ENCODE measurements at regions not wholly inside any gene's neighbourhood (a gene's known extent, or its start where the extent isn't known, plus 50 kb on each side); places are given as distances from the start of the nearest gene placed in this dataset.
"Not testable (repeated sequence)": the region's sequence is repeated elsewhere in the genome, so short reads cannot be mapped to it uniquely, and the experiment has no call there.

DNA sequence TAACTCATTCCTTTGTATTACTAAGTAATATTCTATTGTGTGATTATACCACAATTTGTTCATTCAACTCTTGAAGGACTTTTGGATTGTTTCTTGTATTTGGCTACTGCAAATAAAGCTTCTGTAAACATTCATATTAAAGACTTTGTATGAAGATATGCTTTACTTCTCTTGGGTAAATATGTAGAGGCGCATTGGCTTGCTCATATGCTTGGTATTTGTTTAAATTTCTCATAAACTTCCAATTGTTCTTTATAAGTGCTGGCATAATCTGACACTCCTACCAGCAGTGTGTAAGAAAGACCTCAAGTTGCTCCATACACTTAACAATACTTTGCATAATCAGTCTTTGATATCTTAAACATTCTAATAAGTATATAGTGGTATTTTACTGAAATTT is 792.8 kb upstream of the LRRTM1 start:
- no peak for DNase-seq (ENCODE audit: low read depth in 2 of 2)

DNA sequence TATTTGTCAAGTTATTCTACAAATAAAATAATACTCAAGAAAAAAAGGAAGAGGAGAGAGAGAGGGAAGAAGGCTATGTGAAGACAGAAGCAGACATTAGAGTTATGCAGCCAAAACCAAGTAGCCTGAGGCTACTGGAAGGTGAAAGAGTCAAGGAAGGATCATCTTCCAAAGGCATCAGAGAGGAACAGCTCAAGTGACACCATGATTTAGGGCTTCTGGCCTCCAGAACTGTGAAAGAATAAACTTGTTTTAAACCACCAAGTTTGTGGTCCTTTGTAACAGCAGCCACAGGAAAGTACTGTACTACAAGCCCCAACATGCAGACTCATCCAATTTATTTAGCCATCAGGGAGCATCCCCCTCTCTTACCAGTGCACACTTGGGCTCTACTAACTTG is 788.5 kb upstream of the LRRTM1 start:
- DNase-seq (ENCODE audit: low read depth in 2 of 2) = no peak

DNA sequence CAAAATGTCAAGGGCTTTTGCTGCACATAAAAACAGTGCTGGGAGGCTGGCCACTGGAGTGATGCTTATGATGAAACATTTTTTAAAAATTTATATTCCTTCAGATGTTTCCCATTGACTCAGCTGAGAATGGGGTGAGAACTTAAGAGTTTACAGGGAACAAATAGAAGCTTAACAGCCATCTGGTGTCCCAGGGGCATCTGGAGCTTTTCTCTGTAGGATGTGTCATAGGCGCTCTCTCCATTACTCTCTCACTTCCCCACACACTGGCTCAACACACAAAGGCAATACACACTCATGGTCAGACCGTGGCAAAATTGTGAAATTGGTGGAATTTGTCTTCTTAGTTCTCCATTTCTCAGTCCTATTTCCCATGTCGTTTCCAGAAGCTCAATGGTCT is 783.1 kb upstream of the LRRTM1 start:
- DNase-seq (ENCODE audit: low read depth in 2 of 2) = no peak

DNA sequence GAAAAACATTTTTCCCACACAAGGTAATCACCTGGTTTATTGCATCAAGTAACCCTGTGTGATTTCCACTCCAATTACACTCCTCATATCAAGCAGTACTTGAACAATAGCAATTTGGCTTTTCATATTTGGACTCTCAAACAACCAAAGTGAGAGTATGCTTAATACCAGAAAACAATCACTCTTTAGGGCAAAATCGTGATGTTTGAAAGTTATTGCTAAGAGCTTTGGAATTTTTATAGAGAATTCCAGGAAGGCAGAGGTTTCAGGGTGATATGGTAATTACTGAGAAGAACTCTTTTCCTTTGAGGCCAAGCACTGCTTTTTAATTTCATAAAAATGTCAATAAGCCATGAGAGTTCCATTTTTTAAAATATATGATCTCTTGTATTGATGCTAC is 779.5 kb upstream of the LRRTM1 start:
- DNase-seq (ENCODE audit: low read depth in 2 of 2) = no peak

DNA sequence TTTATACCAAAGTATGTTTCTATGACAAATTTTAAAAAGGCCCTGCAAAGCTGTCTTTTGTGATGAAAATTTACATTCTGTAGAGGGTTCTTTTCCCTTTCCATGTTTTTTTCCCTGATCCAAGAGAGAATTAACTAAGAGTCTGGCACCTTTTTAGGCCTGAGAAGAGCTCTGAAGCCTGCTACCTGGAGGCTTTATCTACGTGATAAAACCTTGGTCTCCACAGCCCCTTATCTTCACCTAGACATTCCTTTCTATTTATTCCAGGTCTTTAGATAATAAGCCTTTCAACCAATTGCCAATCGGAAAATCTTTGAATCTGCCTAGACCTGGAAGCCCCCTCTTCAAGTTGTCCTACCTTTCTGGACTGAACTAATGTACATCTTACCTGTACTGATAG is 774.1 kb upstream of the LRRTM1 start:
- no peak for DNase-seq (ENCODE audit: low read depth in 2 of 2)

DNA sequence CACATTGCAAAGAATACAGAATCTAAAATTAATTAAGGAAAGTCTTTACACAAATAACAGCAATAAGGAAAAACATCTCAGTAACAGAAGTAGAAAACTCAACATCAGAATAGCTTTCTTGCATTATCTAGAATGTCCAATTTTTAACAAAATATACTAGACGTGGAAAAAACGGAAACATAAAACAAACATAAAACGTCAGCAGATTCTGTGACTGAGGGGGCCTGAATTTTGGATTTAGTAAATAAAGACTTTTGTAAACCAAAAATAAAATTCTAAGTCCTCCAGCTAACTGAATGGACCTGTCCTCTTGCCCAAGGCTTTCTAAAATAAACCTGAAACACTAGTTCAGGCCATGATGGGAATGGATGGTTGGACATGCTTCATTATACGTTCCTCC is 773.5 kb upstream of the LRRTM1 start:
- DNase-seq (ENCODE audit: low read depth in 2 of 2) = no peak

DNA sequence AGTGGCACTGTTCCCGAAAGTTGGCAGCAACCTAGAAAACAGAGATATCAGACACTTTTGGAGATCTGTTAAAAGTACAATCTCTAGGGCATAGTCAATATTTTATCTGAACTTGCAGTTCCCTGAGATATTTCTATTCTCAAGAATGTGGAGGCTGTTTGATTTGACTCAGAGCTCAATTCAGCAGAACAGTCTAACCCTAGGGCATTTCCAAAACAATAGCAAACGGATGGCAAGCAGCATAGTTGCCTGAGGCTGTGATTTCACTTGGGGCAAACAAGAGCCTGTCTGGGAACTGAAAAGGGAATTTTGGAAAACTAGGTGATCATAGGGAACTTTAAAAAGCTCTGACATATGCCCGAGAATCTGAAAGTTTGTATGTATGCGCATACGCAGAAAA is 772.8 kb upstream of the LRRTM1 start:
- no peak for DNase-seq (ENCODE audit: low read depth in 2 of 2)

DNA sequence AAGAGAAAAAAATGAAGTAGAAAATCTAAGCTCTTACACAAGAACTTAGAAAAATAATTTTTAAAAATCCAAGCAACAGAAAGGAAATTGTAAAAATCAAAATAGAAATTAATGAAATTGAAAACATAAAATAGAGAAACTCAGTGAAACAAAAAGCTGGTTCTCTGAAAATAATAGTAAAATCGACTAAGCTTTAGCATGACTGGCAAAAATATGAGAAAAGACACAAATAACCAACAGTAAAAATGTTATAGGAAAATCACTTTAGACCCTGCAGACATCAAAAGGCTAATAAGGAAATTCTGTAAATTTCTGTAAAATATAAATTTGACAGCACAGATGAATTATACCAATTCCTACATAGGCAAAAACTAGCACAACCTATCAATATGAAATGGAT is 768.9 kb upstream of the LRRTM1 start:
- no peak for DNase-seq (ENCODE audit: low read depth in 2 of 2)

DNA sequence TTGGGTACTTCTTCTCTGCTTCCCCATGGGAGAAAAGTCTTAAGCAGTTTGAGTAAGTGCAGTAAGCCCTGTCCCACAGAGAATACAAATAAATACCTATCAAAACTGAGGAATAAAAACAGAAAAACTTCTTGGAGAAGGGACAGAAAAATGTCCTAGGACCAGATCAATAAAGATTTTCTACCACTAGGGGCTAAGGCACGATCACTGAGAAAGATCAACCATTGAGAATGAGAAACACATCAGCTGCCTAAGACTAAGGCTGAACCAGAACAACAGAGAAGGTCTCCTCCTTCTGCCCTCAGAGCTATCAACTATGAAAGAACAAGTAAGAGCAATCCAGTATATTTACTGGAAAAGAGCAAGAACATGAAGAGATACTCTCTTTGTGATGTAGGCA is 763.6 kb upstream of the LRRTM1 start:
- DNase-seq (ENCODE audit: low read depth in 2 of 2) = no peak

DNA sequence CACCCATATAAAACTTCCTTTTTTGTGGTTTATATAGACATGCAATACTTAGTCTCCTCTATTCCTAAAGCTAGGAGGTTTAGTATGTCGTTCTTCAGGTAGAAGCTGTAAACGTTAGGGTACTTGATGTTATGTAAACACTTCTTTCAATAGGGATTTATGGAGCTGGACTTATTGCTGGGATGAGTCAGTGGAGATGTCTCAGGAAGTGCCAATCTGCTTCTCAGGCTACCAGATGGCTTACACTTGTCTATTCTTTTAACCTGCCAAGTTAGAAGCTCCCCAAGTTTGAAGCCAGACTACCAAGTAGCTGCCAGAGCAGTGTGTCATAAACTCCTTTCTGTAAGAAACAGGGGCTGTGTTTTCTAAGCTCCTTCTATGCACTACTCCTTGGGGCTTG is 756.5 kb upstream of the LRRTM1 start:
- no peak for DNase-seq (ENCODE audit: low read depth in 2 of 2)

DNA sequence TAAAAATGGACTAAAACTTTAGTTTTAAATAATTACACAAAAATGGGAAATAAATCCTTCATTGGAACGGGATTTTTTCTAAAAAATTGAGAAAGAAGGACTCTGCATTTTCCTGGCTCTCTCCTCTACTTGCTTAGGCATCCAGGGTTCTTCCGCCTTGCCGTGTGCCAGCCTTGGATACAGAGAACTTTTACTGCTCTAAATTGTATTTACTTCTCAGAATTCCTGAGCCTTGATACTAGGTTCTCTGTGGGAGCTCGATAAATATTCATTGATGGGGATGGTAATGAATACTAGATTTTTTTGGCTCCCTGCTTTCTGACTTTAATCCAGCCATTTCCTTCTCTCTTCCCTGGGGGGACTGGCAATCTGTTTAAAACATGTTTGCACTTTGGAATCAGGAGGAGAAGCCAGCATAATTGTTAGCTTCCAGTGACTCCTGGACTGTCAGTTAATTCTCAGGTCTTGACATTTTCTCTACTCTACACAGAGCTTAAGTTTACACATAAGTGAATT is 746.1 kb upstream of the LRRTM1 start:
- DNase-seq (ENCODE audit: low read depth in 2 of 2) = no peak

DNA sequence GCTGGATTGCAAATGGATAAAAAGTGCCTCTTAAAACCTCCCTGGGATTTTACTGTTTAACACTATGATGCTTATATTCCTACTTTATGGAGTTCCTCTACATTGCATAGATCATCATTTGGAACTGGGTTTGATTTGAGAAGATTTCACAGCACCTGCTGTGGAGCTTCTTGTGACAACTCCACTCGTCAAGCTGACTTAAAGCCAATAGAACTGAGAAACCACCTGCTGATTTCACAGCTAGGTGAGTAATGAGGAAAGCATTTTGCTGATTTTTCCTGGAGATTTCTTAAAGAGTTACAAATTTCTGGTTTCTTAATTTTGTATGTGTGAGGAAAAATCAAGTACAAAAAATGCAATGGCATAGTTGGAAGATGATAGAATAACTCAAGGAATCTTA is 739.1 kb upstream of the LRRTM1 start:
- no peak for DNase-seq (ENCODE audit: low read depth in 2 of 2)

DNA sequence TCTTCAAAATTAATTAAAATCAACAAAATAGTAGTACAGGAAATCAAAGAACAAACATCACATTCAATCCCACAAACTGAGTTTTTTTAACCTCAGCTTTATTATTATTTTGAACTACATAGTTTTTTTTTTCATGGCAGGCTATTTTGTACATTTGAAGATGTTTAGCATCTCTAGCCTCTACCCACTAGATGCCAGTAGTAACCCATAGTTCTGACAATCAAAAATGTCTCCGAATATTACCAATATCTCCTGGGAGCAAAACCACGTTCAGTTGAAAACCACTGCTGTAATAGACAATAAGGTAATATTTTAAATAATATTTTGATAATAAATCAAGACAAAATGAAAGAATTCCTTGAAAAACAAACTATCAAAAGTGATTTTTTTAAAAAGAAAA is 702.6 kb upstream of the LRRTM1 start:
- no peak for DNase-seq (ENCODE audit: low read depth in 2 of 2)

DNA sequence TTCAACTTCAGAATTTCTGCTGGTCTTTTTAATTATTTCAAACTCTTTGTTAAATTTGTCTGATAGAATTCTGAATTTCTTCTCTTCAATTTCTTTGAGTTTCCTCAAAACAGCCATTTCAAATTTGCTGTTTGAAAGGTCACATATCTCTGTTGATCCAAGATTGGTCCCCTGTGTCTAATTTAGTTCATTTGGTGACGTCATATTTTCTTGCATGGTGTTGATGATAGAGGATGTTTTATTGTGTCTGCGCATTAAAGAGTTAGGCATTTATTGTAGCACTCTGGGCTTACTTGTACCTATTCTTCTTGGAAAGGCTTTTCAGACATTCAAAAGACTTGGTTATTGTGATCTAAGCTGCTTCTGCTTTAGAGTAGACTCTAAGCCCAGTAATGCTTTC is 698.4 kb upstream of the LRRTM1 start:
- no peak for DNase-seq (ENCODE audit: low read depth in 2 of 2)

DNA sequence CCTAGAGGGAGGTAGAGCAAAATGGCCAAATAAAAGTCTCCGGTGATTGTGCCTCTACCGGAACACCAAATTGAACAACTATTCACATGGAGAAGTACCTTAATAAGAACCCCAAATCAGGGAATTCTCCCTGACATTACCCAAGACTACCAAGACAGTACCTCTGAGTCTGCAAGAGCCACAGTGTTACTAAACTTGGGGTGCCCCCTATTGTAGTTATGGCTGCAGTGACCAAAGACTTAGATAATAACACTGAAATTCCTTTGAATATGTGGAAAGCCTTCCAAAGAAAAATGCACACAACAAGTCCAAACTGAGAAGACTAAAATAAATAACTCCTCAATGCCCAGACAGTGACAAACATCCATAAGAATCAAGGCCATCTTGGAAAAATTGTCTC is 682.9 kb upstream of the LRRTM1 start:
- DNase-seq (ENCODE audit: low read depth in 2 of 2) = no peak

DNA sequence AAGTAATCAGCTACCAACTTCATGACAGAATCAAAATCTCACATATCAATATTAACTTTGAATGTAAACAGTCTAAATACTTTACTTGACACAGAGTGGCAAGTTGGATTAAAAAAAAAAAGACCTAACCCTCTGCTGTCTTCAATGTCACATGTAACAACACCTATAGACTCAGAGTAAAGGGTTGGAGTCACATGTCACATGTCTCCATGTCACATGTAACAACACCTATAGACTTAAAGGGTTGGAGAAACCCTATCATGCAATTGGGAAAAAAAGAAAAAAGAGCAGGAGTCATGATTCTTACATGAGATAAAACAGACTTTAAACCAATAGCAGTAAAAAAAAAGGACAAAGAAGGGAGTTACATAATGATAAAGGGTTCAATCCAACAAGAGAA is 665.3 kb upstream of the LRRTM1 start:
- no peak for DNase-seq (ENCODE audit: low read depth in 2 of 2)

DNA sequence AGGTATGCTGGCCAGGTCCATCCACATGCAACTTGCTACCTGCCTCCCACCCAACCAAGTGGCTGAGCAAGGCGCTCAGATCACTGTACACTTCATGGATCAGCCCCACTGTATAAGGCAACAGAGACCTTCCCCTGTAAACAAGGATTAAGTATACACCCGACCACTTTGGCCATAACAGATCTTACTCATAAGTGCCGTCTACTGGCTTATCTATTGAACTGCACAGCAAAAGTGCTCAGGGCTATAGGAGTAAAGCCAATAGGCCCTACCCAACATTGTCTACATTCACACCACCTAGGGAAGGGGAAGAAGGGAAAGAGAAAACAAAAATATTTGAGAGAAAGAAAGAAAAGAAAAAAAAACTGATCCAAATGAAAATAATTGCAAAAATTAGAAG is 663.9 kb upstream of the LRRTM1 start:
- DNase-seq (ENCODE audit: low read depth in 2 of 2) = no peak

DNA sequence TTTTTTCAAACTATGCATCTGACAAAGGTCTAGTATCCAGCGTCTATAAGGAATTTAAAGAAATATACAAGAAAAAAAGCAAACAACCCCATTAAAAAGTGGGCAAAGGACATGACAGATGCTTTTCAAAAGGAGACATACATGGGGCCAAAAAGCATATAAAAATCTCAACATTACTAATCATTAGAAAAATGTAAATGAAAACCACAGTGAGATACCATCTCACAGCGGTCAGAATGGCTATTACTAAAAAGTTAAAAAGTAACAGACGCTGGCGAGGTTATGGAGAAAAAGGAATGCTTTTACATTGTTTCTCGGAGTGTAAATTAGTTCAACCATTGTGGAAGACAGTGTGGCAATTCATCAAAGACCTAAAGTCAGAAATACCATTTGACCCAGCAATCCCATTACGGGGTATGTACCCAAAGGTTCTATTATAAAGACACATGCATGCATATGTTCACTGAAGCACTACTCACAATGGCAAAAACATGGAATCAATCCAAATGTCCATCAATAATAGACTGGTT is 643.1 kb upstream of the LRRTM1 start:
- no peak for DNase-seq (ENCODE audit: low read depth in 2 of 2)

DNA sequence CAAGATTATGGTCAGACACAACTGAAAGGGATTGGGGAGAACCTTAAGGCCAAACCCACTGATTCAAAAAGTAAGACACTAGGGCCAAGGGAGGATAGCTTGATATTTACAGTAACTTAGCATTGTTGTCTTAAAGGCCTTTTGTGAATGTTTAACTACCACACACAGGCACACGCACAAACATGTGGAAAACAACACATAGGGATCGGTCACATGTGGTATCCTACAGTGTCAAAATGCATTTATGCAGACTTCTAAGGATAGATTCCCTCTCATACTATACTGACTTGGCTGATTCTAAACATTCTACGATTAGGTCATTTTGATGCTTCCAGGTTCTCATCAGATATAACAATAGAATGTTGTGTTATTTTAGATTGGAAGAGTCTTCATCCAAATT is 638.9 kb upstream of the LRRTM1 start:
- no peak for DNase-seq (ENCODE audit: low read depth in 2 of 2)

DNA sequence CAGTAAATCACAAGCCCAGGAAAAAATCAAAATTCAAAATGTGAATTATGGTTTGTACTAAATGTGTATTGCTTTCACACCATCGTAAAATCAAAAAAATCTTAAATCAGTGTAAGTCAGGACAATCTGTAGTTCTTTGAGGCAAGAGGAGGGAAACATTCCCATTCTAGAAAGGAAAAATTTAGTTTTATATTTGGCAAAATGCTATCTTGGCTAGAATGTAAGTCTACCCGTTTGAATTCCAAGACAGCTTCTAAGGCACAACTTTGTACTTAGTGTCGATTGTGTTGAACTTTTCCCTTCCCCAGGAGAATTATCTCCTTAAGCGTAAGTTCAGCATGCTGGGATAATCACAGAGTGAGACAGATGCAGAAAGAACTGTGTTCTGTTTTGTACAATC is 638.2 kb upstream of the LRRTM1 start:
- no peak for DNase-seq (ENCODE audit: low read depth in 2 of 2)

DNA sequence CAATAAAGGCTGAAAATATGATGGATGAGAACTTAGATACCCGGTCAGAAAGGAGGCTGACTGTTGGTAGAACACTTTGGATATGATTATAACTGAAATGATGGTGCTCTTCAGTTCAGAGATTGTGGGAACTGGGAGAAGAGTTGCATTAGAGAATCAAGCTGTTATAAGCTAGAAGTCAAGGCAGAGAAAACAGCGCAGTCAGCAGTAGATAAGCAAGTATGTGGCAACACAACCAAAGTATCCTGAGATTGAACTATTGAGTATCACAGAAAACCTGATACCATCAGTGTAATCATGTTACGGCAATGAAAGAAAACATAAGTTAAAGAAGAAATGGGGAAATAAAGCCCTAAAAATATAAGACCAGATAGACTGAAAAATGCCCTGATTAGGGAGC is 633.9 kb upstream of the LRRTM1 start:
- no peak for DNase-seq (ENCODE audit: low read depth in 2 of 2)

DNA sequence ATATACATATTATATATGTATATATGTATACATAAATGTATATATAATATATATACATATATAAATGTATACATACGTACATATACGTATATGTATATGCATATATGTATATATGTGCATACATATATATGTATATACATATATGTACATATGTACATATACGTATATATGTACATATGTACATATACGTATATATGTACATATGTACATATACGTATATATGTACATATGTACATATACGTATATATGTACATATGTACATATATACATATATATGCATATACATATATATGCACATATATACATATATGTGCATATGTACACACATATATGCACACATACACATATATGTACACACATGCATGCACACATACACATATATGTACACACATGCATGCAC is 627.3 kb upstream of the LRRTM1 start:
- DNase-seq (ENCODE audit: low read depth in 2 of 2) = not testable (repeated sequence)

DNA sequence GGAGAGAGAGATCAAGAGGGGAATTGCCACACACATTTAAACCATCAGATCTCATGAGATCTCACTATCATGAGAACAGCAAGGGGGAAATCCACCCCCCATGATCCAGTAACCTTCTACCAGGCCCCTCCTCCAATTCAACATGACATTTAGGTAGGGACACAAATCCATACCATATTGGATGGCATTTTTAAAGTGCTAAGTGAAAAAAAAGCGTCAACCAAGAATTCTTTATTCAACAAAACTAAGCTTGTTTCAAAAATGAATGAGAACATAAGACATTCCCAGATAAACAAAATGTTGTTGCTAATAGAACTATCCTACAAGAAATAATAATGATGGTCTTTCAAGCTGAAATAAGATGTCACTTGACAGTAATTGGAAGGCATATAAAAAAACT is 626.2 kb upstream of the LRRTM1 start:
- DNase-seq (ENCODE audit: low read depth in 2 of 2) = no peak

DNA sequence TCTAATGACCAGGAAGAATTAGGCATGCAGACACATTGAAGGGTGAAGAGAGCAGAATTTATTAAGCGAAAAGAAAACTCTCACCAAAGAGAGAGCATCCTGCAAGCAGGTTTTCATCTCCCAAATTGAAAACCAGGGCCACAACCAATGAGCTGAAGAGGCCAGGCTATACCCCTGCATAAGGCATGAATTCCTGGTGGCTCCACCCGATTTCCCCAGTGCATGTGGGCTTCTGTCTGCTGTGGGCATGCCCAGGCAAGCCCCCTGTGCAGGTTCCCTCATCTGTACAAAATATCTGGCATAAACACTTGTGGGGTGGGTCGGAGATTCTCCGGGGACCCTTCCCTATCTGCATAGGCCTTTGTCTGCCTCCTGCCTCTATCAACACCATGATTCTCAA is 621.6 kb upstream of the LRRTM1 start:
- DNase-seq (ENCODE audit: low read depth in 2 of 2) = no peak

DNA sequence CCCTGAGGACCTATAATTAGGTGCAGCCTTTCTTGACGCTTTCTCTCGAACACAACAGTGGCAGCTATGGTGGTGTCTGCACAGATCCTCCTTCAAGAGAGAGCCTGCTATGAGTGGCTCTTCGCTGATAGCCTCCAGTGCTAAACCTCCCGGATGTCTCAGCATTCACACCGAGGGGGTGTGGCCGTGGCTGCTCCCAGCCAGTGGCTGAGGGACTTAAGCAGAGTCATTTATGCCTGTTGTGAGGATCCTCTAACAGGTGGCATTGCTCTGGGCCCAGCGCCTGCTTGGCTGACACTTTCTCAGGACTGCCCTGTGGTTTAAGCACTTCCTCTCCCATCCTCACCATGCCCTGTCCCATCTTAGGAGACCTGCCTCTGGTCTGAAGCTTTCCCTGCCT is 592.0 kb upstream of the LRRTM1 start:
- DNase-seq (ENCODE audit: low read depth in 2 of 2) = no peak
